GM19240 (cell line): ENCODE measurements at regions not wholly inside any gene's neighbourhood (a gene's known extent, or its start where the extent isn't known, plus 50 kb on each side); places are given as distances from the start of the nearest gene placed in this dataset.
"Not testable (repeated sequence)": the region's sequence is repeated elsewhere in the genome, so short reads cannot be mapped to it uniquely, and the experiment has no call there.

Experiments
- DNase-seq: peaks from one replicate; pipeline ENCODE4 v3.0.0; 2011; ENCODE audit warnings: low spot score; ENCODE audit not compliant: insufficient read length

- no peak for DNase-seq
These were observed 113.8 kb upstream of the ZC3H11B start for GRCh38 chr1:219726480-219727272.

DNA sequence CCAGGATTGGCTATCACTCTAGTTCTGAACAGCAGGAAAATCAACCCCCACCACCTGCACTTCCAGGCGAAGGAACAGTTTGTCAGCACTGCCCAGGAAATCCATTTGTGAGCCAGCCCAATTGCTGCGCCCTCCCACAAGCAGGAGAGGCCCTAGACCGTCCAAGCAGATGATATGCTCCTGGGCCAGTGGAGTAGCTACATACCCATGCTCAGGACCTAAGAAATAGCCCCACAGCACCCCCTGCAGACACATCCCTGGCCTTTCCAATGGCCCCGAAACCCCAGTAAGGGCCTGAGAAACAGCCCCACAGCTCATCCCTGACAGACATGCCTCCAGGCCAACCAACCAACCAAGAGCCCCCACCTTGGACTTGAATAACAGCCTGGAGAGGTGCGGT lies 111.5 kb upstream of the ZC3H11B start:
- no peak for DNase-seq

GRCh38 chr1:219717536-219717935 lies 104.6 kb upstream of the ZC3H11B start:
- no peak for DNase-seq

DNA sequence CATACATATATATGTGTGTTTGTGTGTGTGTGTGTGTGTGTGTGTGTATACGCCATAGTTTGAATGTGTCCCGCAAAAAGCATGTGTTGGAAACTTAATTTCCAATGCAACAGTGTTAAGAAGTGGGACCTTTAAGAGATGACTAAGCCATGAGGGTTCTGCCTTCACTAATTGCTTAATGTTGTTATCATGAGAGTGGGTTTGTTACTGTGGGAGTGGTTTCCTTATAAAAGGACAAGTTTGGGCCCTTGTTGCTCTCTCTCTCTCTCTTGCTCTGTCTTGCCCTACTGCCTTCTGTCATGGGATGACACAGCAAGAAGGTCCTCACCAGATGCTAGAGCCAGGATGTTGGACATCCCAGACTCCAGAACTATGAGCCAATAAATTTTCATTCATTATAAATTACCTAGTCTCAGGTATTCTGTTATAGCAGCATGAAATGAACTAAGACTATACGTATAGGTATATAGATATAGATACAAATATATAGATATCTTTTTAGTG lies 103.8 kb upstream of the ZC3H11B start:
- DNase-seq, result no peak

DNA sequence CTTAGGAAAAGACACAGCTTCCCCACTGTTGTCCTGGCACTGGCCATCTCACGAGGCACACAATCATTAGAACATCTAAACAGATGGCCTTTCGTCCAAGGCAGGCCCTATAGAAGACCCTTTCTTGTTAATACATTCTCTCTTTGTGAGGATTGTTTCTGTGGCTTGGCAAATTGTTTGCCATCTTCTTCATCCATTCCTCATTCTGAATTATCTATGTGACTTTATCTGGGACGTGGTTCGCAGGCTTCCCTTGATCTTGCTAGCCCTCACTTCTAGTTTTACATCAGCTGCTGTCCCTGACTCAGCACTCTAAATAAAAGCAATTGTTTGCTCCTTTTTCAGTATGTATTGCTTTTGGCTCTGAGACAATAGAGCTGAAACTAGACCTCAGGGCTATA lies 101.1 kb upstream of the ZC3H11B start:
- no peak for DNase-seq

- DNase-seq, result no peak
These were observed 99.6 kb upstream of the ZC3H11B start for GRCh38 chr1:219712506-219712905.

GRCh38 chr1:219710529-219711194 lies 97.8 kb upstream of the ZC3H11B start:
- no peak for DNase-seq

DNA sequence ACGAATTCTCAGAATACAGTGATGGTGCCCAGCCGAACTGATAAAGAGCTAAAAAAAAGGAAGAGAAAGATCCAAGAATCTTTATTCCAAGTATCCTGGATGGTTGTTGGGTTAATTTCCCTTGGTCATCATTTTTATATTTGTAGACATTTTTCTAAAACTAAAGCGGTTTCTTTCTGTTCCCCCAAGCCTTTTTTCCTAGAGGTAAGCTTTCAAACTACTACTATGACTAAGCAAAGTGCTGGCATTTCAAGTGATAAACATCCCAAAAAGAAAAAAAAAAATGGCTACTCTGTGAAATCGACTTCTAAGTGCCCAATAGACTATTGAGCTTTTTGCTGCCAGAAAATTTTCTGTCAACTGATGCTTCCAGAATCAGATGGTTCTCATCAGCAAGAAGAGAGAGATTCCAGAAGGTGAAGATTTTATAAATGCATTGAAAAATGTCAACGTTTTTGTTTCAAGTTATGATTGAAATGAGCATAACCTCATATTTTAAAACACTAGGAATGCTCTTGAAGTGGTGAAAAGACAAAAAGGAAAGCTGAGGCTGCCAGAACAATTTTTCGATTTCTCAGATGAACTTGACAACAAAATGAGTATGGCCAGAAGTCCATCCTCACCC lies 96.1 kb upstream of the ZC3H11B start:
- DNase-seq, result no peak

- not testable (repeated sequence) for DNase-seq
These were observed 95.0 kb upstream of the ZC3H11B start for GRCh38 chr1:219707885-219708284.

DNA sequence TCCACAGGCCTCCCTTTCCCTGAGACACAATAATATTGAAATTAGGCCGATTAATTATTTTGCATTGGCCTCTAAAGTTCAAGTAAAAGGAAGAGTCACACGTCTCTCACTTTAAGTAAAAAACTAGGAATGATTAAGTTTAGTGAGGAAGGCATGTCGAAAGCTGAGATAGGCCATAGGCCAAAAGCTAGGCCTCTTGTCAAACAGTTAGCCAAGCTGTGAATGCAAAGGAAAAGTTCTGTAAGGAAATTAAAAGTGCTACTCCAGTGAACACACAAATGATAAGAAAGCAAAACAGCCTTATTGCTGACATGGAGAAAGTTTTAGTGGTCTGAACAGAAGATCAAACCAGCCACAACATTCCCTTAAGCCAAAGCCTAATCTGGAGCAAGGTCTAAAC lies 91.4 kb upstream of the ZC3H11B start:
- not testable (repeated sequence) for DNase-seq

- DNase-seq, result no peak
These were observed 90.4 kb upstream of the ZC3H11B start for GRCh38 chr1:219703368-219703639.

DNA sequence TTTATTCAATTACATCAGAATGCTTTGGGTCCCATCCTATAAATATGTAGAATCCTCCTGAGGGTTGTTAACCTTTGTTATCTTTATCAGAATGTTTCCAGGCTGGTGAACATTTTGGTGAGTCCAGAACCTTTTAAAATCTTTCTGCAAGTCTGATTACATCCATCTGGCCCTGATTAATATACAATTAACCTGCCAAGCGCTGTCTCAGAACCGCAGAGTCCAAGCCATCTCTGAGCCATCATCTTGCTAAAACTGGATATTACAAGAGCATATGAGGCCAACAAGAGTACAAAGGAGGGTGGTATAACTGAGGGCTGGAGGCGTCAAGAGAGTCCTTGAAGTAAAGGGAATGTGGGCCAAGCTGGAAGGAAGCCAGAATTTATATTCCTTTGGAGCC lies 88.6 kb upstream of the ZC3H11B start:
- no peak for DNase-seq

- no peak for DNase-seq
These were observed 87.0 kb upstream of the ZC3H11B start for GRCh38 chr1:219699870-219700269.

DNA sequence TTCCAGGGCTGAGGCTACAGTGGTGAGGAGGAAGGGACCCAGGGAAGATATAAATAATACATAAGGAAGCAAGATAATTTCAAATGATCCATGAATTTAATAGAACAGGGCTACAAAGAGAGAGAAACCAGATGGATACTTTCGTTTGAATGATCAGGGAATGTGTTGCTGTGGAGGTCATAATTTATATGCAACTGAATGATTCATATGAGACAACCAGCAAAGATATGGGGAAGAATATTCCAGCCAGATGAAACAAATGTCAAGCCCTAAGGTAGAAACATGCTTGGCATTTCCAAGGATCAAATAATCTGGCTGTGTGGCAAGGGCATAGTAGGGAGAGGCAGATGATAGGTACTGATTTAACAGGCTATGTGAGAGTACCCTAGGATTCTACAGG lies 84.8 kb upstream of the ZC3H11B start:
- no peak for DNase-seq

DNA sequence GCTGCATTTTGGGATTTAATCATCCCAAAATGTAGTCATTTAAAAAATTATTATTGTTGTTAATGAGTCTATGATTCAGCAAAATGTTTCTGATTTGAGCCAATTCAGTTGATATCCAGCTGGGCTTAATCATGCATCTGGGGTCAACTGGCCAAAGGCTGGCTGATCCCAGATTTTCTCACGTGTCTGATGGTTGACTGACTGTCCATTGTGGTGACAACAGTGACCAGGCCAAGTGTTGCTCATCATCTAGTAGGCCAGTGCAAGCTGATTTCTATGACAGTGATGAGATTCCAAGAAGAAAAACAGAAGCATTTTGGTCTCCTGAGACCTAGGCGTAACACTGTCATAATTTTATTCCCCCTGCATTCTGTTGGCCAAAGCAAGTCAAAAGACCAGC lies 80.1 kb upstream of the ZC3H11B start:
- no peak for DNase-seq

GRCh38 chr1:219689774-219690173 lies 76.9 kb upstream of the ZC3H11B start:
- no peak for DNase-seq

DNA sequence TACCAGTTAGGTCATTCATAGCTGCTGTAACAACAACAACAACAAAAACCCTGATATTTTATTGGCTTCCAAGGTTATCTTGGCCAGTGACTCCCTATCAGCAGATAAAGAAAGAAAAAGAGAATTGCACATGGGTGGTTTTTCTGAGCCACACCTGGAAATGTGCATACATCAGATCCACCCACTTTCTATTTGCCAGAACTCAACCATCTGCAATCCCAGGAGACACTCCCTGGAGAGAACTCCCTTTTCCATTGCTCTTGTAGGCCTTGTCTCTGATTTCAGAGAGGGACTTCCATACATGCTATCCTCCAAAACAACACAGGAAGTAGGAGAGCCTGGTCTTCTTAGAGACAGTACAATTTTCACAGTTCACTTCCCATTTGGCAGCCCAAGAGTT lies 74.9 kb upstream of the ZC3H11B start:
- no peak for DNase-seq

GRCh38 chr1:219686171-219686570 lies 73.3 kb upstream of the ZC3H11B start:
- DNase-seq, result no peak

DNA sequence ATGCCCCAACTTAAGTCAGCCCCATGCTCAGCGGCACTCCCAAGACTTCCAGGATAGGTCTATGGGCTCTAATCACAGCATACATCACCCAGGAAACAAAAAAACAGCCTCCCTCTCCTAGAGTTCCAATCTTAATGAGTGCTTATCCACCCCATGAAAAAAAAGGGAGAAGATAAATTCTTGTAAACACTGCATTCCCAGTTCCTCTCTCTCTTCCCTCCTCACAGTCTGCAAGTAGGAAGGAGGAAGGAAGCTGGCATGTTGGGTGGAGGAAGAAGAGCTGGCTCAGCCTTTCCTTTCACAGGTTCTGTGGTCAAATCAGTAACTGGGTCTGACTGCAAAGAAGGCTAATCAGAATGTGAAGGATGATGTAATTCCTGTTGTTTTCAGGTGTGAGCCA lies 69.9 kb upstream of the ZC3H11B start:
- DNase-seq, result no peak

- no peak for DNase-seq
These were observed 69.0 kb upstream of the ZC3H11B start for GRCh38 chr1:219681876-219682275.

GRCh38 chr1:219676012-219676765 lies 63.3 kb upstream of the ZC3H11B start:
- no peak for DNase-seq
